ENCODE measurements at regions not wholly inside any gene's neighbourhood (a gene's known extent, or its start where the extent isn't known, plus 50 kb on each side); places are given as distances from the start of the nearest gene placed in this dataset.

- no peak for TF ChIP-seq CTCF (IDR thresholded peaks at IDR 0.05; ENCODE audit: low read depth, low read length)
- DNase-seq (ENCODE audit: extremely low read depth, low read depth) = no peak
Observed at GRCh38 chr22:48593551-48593950, 1234.1 kb downstream of the BRD1 start.

- DNase-seq (ENCODE audit: extremely low read depth, low read depth) = no peak
- TF ChIP-seq CTCF (IDR thresholded peaks at IDR 0.05; ENCODE audit: low read depth, low read length) = no peak
Observed at GRCh38 chr22:48592931-48593330, 1234.7 kb downstream of the BRD1 start.

- no peak for TF ChIP-seq CTCF (IDR thresholded peaks at IDR 0.05; ENCODE audit: low read depth, low read length)
- no peak for DNase-seq (ENCODE audit: extremely low read depth, low read depth)
Observed at GRCh38 chr22:48592488-48592887, 1235.2 kb downstream of the BRD1 start.

GRCh38 chr22:48592066-48592345, 1235.7 kb downstream of the BRD1 start:
- TF ChIP-seq CTCF (IDR thresholded peaks at IDR 0.05; ENCODE audit: low read depth, low read length) = no peak
- DNase-seq (ENCODE audit: extremely low read depth, low read depth) = no peak

GRCh38 chr22:48591286-48592065, 1236.2 kb downstream of the BRD1 start:
- no peak for DNase-seq (ENCODE audit: extremely low read depth, low read depth)
- no peak for TF ChIP-seq CTCF (IDR thresholded peaks at IDR 0.05; ENCODE audit: low read depth, low read length)

GRCh38 chr22:48589901-48590300, 1237.8 kb downstream of the BRD1 start:
- DNase-seq (ENCODE audit: extremely low read depth, low read depth) = no peak
- no peak for TF ChIP-seq CTCF (IDR thresholded peaks at IDR 0.05; ENCODE audit: low read depth, low read length)

- TF ChIP-seq CTCF (IDR thresholded peaks at IDR 0.05; ENCODE audit: low read depth, low read length) = no peak
- no peak for DNase-seq (ENCODE audit: extremely low read depth, low read depth)
Observed at GRCh38 chr22:48588878-48589450, 1238.7 kb downstream of the BRD1 start.
